IMR-90 (cell line): ENCODE measurements at regions not wholly inside any gene's neighbourhood (a gene's known extent, or its start where the extent isn't known, plus 50 kb on each side); places are given as distances from the start of the nearest gene placed in this dataset.

Experiments used
- ATAC-seq: fragments of 200-7000 bp; cut with Tn5 transposase; 2 replicates; pipeline ENCODE4 v1.9.1; 2020; ENCODE audit warnings: low read depth, mild to moderate bottlenecking, moderate library complexity
- BruUV-seq: library from RNA; stranded (reverse); fragments of 400-500 nt; replicated peaks from 2 replicates; lab custom pipeline; 2021; lab: Mats Ljungman, UMichigan
- CTCF ChIA-PET: fragments of 300-600 bp; formaldehyde crosslinking; extraction: SDS; loops from one replicate; lab custom pipeline; 2021; ENCODE audit warnings: antibody characterized with exemption; lab: Yijun Ruan, JAX
- POLR2A ChIA-PET: fragments of 300-600 bp; sonication (Branson Sonifier 250); formaldehyde crosslinking; loops from one replicate; lab custom pipeline; 2022; ENCODE audit warnings: antibody characterized with exemption; ENCODE audit not compliant: unreplicated experiment; lab: Charles Lee
- DNase-seq: peaks from one replicate; pipeline ENCODE4 v3.0.0; 2013
- H2AFZ ChIP-seq: replicated peaks from 2 replicates; pipeline ENCODE3; 2013; ENCODE audit warnings: low read length, mild to moderate bottlenecking; ENCODE audit not compliant: poor library complexity
- H2AK5ac ChIP-seq: 2 replicates; pipeline ENCODE4 v1.6.1; 2013; ENCODE audit warnings: low read depth, low read length, inconsistent platforms
- H2AK9ac ChIP-seq: replicated peaks from 2 replicates; pipeline ENCODE3; 2013; ENCODE audit warnings: mild to moderate bottlenecking, low read depth, low read length, moderate library complexity; ENCODE audit not compliant: poor library complexity
- H2BK120ac ChIP-seq: 2 replicates; pipeline ENCODE4 v1.6.1; 2013; ENCODE audit warnings: low read depth, low read length, inconsistent platforms
- H2BK15ac ChIP-seq: 3 replicates; pipeline ENCODE4 v1.6.1; 2013; ENCODE audit warnings: low read depth, low read length, inconsistent platforms
- H2BK20ac ChIP-seq: 2 replicates; pipeline ENCODE4 v1.6.1; 2013; ENCODE audit warnings: low read depth, mild to moderate bottlenecking, inconsistent platforms, low read length, moderate library complexity
- H2BK5ac ChIP-seq: 2 replicates; pipeline ENCODE4 v1.6.1; 2013; ENCODE audit warnings: mild to moderate bottlenecking, low read depth, low read length, inconsistent platforms; ENCODE audit not compliant: poor library complexity, severe bottlenecking
- H3K14ac ChIP-seq: replicated peaks from 2 replicates; pipeline ENCODE4 v1.6.1; 2013; ENCODE audit warnings: low read depth, low read length, inconsistent platforms
- H3K18ac ChIP-seq: 2 replicates; pipeline ENCODE4 v1.6.1; 2013; ENCODE audit warnings: low read depth, low read length, control low read depth
- H3K23ac ChIP-seq: 2 replicates; pipeline ENCODE4 v1.6.1; 2013; ENCODE audit warnings: low read depth, low read length, inconsistent platforms
- H3K27ac ChIP-seq: 2 replicates; pipeline ENCODE4 v1.5.1; 2013; ENCODE audit warnings: mild to moderate bottlenecking, control low read depth, low read length; ENCODE audit not compliant: insufficient read depth
- H3K27me3 ChIP-seq: 2 replicates; pipeline ENCODE4 v1.6.1; 2013; ENCODE audit warnings: low read length; ENCODE audit not compliant: control insufficient read depth, insufficient read depth
- H3K36me3 ChIP-seq: 2 replicates; pipeline ENCODE4 v1.6.1; 2013; ENCODE audit warnings: low read length, mixed read lengths; ENCODE audit not compliant: control insufficient read depth, insufficient read depth
- H3K4ac ChIP-seq: 2 replicates; pipeline ENCODE4 v1.6.1; 2013; ENCODE audit warnings: low read depth, low read length, inconsistent platforms
- H3K4me1 ChIP-seq: 2 replicates; pipeline ENCODE4 v1.6.1; 2013; ENCODE audit warnings: low read length, mixed read lengths; ENCODE audit not compliant: control insufficient read depth, insufficient read depth
- H3K4me2 ChIP-seq: 2 replicates; pipeline ENCODE4 v1.6.1; 2013; ENCODE audit warnings: low read depth, mild to moderate bottlenecking, control low read depth, low read length, moderate library complexity
- H3K4me3 ChIP-seq: 2 replicates; pipeline ENCODE4 v1.5.1; 2013; ENCODE audit warnings: low read depth, mild to moderate bottlenecking, control low read depth, low read length, moderate library complexity; ENCODE audit not compliant: insufficient read depth
- H3K56ac ChIP-seq: 2 replicates; pipeline ENCODE4 v1.6.1; 2013; ENCODE audit warnings: low read length, inconsistent platforms; ENCODE audit not compliant: insufficient read depth; ENCODE audit errors: extremely low read depth
- H3K79me1 ChIP-seq, 2 experiments: 2 replicates each; pipeline ENCODE4 v1.6.1; 2013; ENCODE audit warnings: low read length in 2 of 2, inconsistent platforms in 1 of 2, low read depth in 1 of 2
- H3K9ac ChIP-seq: 2 replicates; pipeline ENCODE4 v1.6.1; 2013; ENCODE audit warnings: low read depth, low read length, control low read depth
- H3K9me1 ChIP-seq: 2 replicates; pipeline ENCODE4 v1.6.1; 2013; ENCODE audit warnings: low read length, inconsistent platforms; ENCODE audit not compliant: insufficient read depth
- H3K9me3 ChIP-seq: 2 replicates; pipeline ENCODE4 v1.6.1; 2013; ENCODE audit warnings: low read length; ENCODE audit not compliant: control insufficient read depth, insufficient read depth
- H4K20me1 ChIP-seq: 2 replicates; pipeline ENCODE4 v1.6.1; 2013; ENCODE audit warnings: low read length, inconsistent platforms; ENCODE audit not compliant: insufficient read depth
- H4K5ac ChIP-seq: 2 replicates; pipeline ENCODE4 v1.6.1; 2013; ENCODE audit warnings: mild to moderate bottlenecking, low read depth, low read length, control low read depth
- H4K8ac ChIP-seq, 2 experiments: 2 replicates each; pipeline ENCODE4 v1.6.1; 2013; ENCODE audit warnings: low read depth in 2 of 2, low read length in 2 of 2, control low read depth in 1 of 2, inconsistent platforms in 1 of 2
- H4K91ac ChIP-seq: 2 replicates; pipeline ENCODE4 v1.6.1; 2013; ENCODE audit warnings: low read depth, low read length, inconsistent platforms; ENCODE audit not compliant: insufficient read depth
- BHLHE40 ChIP-seq: fragments of 150-350 bp; IDR thresholded peaks from 2 replicates; pipeline ENCODE4 v1.6.1; 2016; ENCODE audit warnings: mild to moderate bottlenecking, low read depth, low read length
- FOS ChIP-seq: fragments of 150-350 bp; IDR thresholded peaks from 2 replicates; pipeline ENCODE4 v1.6.1; 2016; ENCODE audit warnings: low read depth, low read length
- RFX5 ChIP-seq: IDR thresholded peaks from 2 replicates; pipeline ENCODE4 v1.8.0; 2012; ENCODE audit warnings: low read depth, mild to moderate bottlenecking, low read length, moderate library complexity
- WGBS, 2 experiments: methylation state at CpG; one replicate each; pipeline versions ENCODE4 v1.1.5 to v1.1.7; 2013; ENCODE audit warnings: missing lambda C conversion rate in 2 of 2; ENCODE audit not compliant: insufficient read length in 1 of 2; ENCODE audit errors: extremely low coverage in 2 of 2; 5-methylcytosine and 5-hydroxymethylcytosine counted together
- dilution Hi-C: fragments of 300-500 bp; cut with HindIII; formaldehyde crosslinking; loops from one replicate; pipeline ENCODE4 v1.14.3; 2018; ENCODE audit warnings: low sequenced_read_pairs; ENCODE audit not compliant: unreplicated experiment
- in situ Hi-C: fragments of 300-500 bp; cut with MboI; formaldehyde crosslinking; loops from 3 replicates; pipeline ENCODE4 v1.14.3; 2019; ENCODE audit warnings: low sequenced_read_pairs, inconsistent platforms, mixed read lengths
- intact Hi-C: fragments of 100-400 bp; cut with micrococcal nuclease; formaldehyde crosslinking; loops from 2 replicates; pipeline ENCODE4 v1.10.0; 2022

- Histone ChIP-seq H2AK9ac (no peak overlapping the region), H3K27ac (no peak overlapping the region), H2BK120ac (no peak overlapping the region), H3K4me1 (no peaks in the 10 kb centered on the region), H3K56ac (no peak overlapping the region), H3K9ac (no peak overlapping the region), H4K20me1 (no peaks in the 10 kb centered on the region), H3K9me3 (no peaks in the 10 kb centered on the region), H3K18ac (no peak overlapping the region), H3K79me1 (no peaks in the 10 kb centered on the region), H3K9me1 (no peaks in the 10 kb centered on the region), H3K4me3 (no peak overlapping the region), H3K23ac (no peak overlapping the region), H3K14ac (no peak overlapping the region), H2BK20ac (no peak overlapping the region), H3K4me2 (no peak overlapping the region), H4K5ac (no peak overlapping the region), H3K36me3 (no peaks in the 10 kb centered on the region), H3K27me3 (no peaks in the 10 kb centered on the region), H4K91ac (no peak overlapping the region), H3K4ac (no peak overlapping the region), H2BK15ac (no peak overlapping the region), H2AFZ (no peak overlapping the region), H2BK5ac (no peak overlapping the region), H2AK5ac (no peak overlapping the region), H4K8ac (no peak overlapping the region)
- ChIA-PET CTCF (interaction anchor here (0.7 kb wide), 1 partner anchor 1147 kb away, joined by 3 read pairs; no protein-coding TSS in a partner anchor), POLR2A (no interaction called here)
- DNase-seq (no peak), ATAC-seq (no peak)
- in situ Hi-C loops (no loop called here), intact Hi-C loops (no loop called here), dilution Hi-C loops (no loop called here)
- no TSS peak for BruUV-seq
- TF ChIP-seq FOS (no peak), RFX5 (no peak), BHLHE40 (no peak)
- WGBS, 2 experiments: no CpG with 5 or more reads among the region's 4 CpGs
Measured at GRCh38 chr6:99073223-99073622, 125.5 kb upstream of the FBXL4 start.
